CD4-positive, alpha-beta T cell (primary cell): ENCODE measurements at regions not wholly inside any gene's neighbourhood (a gene's known extent, or its start where the extent isn't known, plus 50 kb on each side); places are given as distances from the start of the nearest gene placed in this dataset.

ENCODE experiments used
- ATAC-seq: fragments of 200-7000 bp; cut with Tn5 transposase; one replicate; pipeline ENCODE4 v1.10.0; 2022; ENCODE audit warnings: mild to moderate bottlenecking; ENCODE audit not compliant: poor library complexity
- CTCF ChIA-PET: fragments of 350-600 bp; sonication (Branson Sonifier 250); formaldehyde crosslinking; loops from one replicate; lab custom pipeline; 2021; ENCODE audit warnings: antibody characterized with exemption, inconsistent platforms; lab: Charles Lee
- POLR2A ChIA-PET: fragments of 350-600 bp; sonication (Branson Sonifier 250); formaldehyde crosslinking; loops from one replicate; lab custom pipeline; 2021; ENCODE audit warnings: antibody characterized with exemption, inconsistent platforms; lab: Charles Lee
- DNase-seq, 14 experiments: peaks; one replicate each; pipeline ENCODE4 v3.0.0-alpha.2; 2013 to 2020; ENCODE audit warnings: mixed read lengths in 2 of 14
- H3K27ac ChIP-seq, 2 donors: one replicate each; pipeline versions ENCODE4 v1.5.1 to v1.7.0; 2013; ENCODE audit warnings: low read length in 2 of 2, low read depth in 1 of 2, mild to moderate bottlenecking in 1 of 2
- H3K27me3 ChIP-seq, 2 experiments: 1 replicate in 1 of 2; 2 replicates in 1 of 2; pipeline versions ENCODE4 v1.6.1 to v1.7.0; 2013; ENCODE audit warnings: low read length in 2 of 2, control low read depth in 1 of 2, mild to moderate bottlenecking in 1 of 2, moderate library complexity in 1 of 2; ENCODE audit not compliant: insufficient read depth in 2 of 2, control insufficient read depth in 1 of 2
- H3K36me3 ChIP-seq: one replicate; pipeline ENCODE4 v1.6.1; 2013; ENCODE audit warnings: low read length, control low read depth; ENCODE audit not compliant: insufficient read depth
- H3K4me1 ChIP-seq: one replicate; pipeline ENCODE4 v1.6.1; 2013; ENCODE audit warnings: low read length, control low read depth; ENCODE audit not compliant: insufficient read depth
- H3K4me3 ChIP-seq: one replicate; pipeline ENCODE4 v1.5.1; 2013; ENCODE audit warnings: mild to moderate bottlenecking, low read length, moderate library complexity
- H3K9me3 ChIP-seq, 2 experiments: 1 replicate in 1 of 2; 2 replicates in 1 of 2; pipeline versions ENCODE4 v1.6.1 to v1.7.0; 2013; ENCODE audit warnings: low read length in 2 of 2, mild to moderate bottlenecking in 2 of 2, control low read depth in 1 of 2, moderate library complexity in 1 of 2; ENCODE audit not compliant: control insufficient read depth in 1 of 2, insufficient read depth in 1 of 2
- H3K27ac Mint-ChIP-seq: one replicate; pipeline ENCODE4 v1.8.0; 2020; ENCODE audit warnings: mixed read lengths
- H3K27me3 Mint-ChIP-seq: one replicate; pipeline ENCODE4 v1.8.0; 2021; ENCODE audit warnings: mixed read lengths
- H3K36me3 Mint-ChIP-seq: one replicate; pipeline ENCODE4 v1.8.0; 2021; ENCODE audit warnings: low read depth, mixed read lengths
- H3K4me1 Mint-ChIP-seq: one replicate; pipeline ENCODE4 v1.8.0; 2021; ENCODE audit warnings: low read depth, mixed read lengths
- H3K4me3 Mint-ChIP-seq: one replicate; pipeline ENCODE4 v1.8.0; 2020; ENCODE audit warnings: mild to moderate bottlenecking, mixed read lengths
- H3K9me3 Mint-ChIP-seq: one replicate; pipeline ENCODE4 v1.8.0; 2020; ENCODE audit warnings: mixed read lengths
- CTCF ChIP-seq: fragments of 200-600 bp; IDR thresholded peaks from one replicate; pipeline ENCODE4 v1.8.0; 2022; ENCODE audit warnings: antibody characterized with exemption, mild to moderate bottlenecking
- intact Hi-C, 2 experiments: fragments of 100-400 bp; cut with DNase I in 1 of 2; cut with micrococcal nuclease in 1 of 2; formaldehyde crosslinking; loops; one replicate each; pipeline versions ENCODE4 v1.15.1 to v1.9.0; 2023 to 2025; cut with DNase I, micrococcal nuclease

GRCh38 chr7:109549471-109550193 lies 980.0 kb downstream of the DNAJB9 start:
- Mint-ChIP-seq H3K9me3 (peaks cover 3% of the 10 kb centered on the region), H3K4me1 (no peaks in the 10 kb centered on the region), H3K27ac (no peak overlapping the region), H3K4me3 (no peak overlapping the region), H3K36me3 (no peaks in the 10 kb centered on the region), H3K27me3 (no peaks in the 10 kb centered on the region)
- ChIA-PET CTCF (no interaction called here), POLR2A (no interaction called here)
- no peak for TF ChIP-seq CTCF
- Histone ChIP-seq H3K4me3 (no peak overlapping the region), H3K9me3 (peaks cover 0 to 13% of the 10 kb centered on the region in 2 experiments), H3K27me3 (no peaks in the 10 kb centered on the region), H3K27ac (no peak overlapping the region), H3K4me1 (no peaks in the 10 kb centered on the region), H3K36me3 (no peaks in the 10 kb centered on the region)
- intact Hi-C loops, result no loop called here
- no peak for ATAC-seq
- no peak for DNase-seq

GRCh38 chr7:109552017-109552416 lies 982.3 kb downstream of the DNAJB9 start:
- no peaks in the 10 kb centered on the region for H3K27me3 Mint-ChIP-seq
- ATAC-seq (no peak), DNase-seq (no peak)
- Histone ChIP-seq H3K9me3 (peaks cover 0 to 13% of the 10 kb centered on the region in 2 experiments), H3K27me3 (no peaks in the 10 kb centered on the region), H3K4me1 (no peaks in the 10 kb centered on the region), H3K27ac (no peak overlapping the region), H3K4me3 (no peak overlapping the region), H3K36me3 (no peaks in the 10 kb centered on the region)
- ChIA-PET CTCF (no interaction called here), POLR2A (no interaction called here)
- no peaks in the 10 kb centered on the region for H3K4me1 Mint-ChIP-seq
- no peak overlapping the region for H3K27ac Mint-ChIP-seq
- H3K9me3 Mint-ChIP-seq, result peaks cover 2% of the 10 kb centered on the region
- no peak overlapping the region for H3K4me3 Mint-ChIP-seq
- no peak for TF ChIP-seq CTCF
- intact Hi-C loops, result no loop called here
- H3K36me3 Mint-ChIP-seq, result no peaks in the 10 kb centered on the region

- Mint-ChIP-seq H3K4me1 (no peaks in the 10 kb centered on the region), H3K9me3 (no peaks in the 10 kb centered on the region), H3K4me3 (no peak overlapping the region), H3K36me3 (no peaks in the 10 kb centered on the region), H3K27ac (no peak overlapping the region), H3K27me3 (no peaks in the 10 kb centered on the region)
- no peak overlapping the region for H3K4me3 ChIP-seq
- no peaks in the 10 kb centered on the region for H3K9me3 ChIP-seq
- DNase-seq (no peak), ATAC-seq (no peak)
- no peaks in the 10 kb centered on the region for H3K4me1 ChIP-seq
- H3K27me3 ChIP-seq, result no peaks in the 10 kb centered on the region
- ChIA-PET CTCF (no interaction called here), POLR2A (no interaction called here)
- no peak for TF ChIP-seq CTCF
- intact Hi-C loops, result no loop called here
- H3K36me3 ChIP-seq, result no peaks in the 10 kb centered on the region
- H3K27ac ChIP-seq, result no peak overlapping the region
Measured at GRCh38 chr7:109577265-109577664, 1007.6 kb downstream of the DNAJB9 start.
